COLO829 (cell line): ENCODE measurements at regions not wholly inside any gene's neighbourhood (a gene's known extent, or its start where the extent isn't known, plus 50 kb on each side); places are given as distances from the start of the nearest gene placed in this dataset.

Experiments
- DNase-seq: peaks from one replicate; pipeline ENCODE4 v3.0.0; 2012; ENCODE audit warnings: low spot score

GRCh38 chr3:28088811-28089526, 152.4 kb upstream of the CMC1 start:
- DNase-seq = no peak

DNA sequence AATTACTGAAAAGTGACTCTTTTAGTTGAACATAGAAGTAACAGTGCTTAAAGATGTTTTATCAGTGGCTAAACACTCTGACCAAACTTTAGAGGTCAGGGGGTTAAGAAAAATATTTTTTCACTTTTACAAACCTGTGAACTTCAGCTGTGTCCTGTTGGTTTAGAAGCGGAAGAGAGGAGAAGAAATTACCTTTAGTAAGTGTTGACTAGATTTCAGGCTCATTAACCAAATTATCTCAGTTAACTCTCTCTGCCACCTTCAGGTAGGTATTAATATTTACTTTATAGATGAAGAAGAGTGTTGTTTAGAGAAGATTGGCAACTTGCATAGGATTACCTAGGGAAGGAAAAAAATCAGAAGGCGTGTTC, 151.9 kb upstream of the CMC1 start:
- DNase-seq = no peak

DNA sequence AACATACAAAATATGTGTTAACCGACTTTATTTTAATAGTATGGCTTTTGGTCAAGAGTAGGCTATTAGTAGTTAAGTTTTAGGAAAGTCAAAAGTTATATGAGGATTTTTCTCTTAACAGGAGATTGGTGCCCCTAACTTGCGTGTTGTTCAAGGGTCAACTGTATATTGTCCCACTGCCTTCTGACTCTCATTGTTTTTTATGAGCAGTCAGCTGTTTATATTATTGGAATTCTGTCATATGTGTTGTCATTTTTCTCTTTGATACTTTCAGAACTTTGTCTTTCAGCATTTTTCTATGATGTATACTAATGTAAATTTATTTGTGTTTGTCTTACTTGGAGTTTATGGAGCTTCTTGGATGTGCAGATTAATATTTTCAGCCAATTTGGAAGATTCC, 142.1 kb upstream of the CMC1 start:
- no peak for DNase-seq

GRCh38 chr3:28101705-28102104, 139.7 kb upstream of the CMC1 start:
- DNase-seq = no peak

GRCh38 chr3:28103861-28104260, 137.6 kb upstream of the CMC1 start:
- DNase-seq = no peak

GRCh38 chr3:28104896-28105534, 136.4 kb upstream of the CMC1 start:
- DNase-seq = no peak

DNA sequence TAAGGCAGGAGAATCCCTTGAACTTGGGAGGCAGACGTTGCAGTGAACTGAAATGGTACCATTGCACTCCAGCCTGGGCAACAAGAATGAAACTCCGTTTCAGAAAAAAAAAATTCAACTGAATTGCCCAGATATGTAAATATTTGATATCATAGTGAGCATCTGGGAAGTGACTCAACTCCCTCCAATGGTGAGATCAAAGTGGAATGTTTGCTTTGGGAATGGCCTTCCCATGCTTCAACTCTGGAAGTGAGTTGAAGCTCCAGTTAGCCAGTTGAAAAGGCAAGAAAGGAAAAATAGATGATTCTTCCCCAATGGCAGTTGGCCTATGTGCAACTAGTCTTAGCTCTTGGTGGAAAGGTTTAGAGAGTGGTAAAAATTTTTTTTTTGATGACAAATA, 131.6 kb upstream of the CMC1 start:
- no peak for DNase-seq

GRCh38 chr3:28110869-28111268, 130.6 kb upstream of the CMC1 start:
- no peak for DNase-seq

DNA sequence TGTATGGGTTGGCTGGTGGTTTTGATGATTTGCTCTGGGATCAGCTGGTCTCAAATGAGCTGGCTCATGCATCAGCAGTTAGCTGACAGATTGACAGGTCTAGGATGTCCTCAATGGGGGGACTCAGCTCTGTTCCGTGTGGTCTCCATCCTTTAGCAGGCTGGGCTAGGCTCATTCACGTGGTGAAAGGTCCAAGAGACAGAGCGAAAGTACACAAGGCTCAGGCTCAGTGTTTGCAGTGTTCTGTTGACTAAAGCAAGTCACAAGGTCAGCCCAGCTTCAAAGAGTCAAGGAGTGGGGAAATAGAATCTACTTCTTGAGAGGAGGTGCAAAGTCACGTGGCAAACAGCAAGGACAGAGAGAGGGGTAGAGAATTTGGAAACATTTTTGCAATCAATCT, 126.5 kb upstream of the CMC1 start:
- no peak for DNase-seq

DNA sequence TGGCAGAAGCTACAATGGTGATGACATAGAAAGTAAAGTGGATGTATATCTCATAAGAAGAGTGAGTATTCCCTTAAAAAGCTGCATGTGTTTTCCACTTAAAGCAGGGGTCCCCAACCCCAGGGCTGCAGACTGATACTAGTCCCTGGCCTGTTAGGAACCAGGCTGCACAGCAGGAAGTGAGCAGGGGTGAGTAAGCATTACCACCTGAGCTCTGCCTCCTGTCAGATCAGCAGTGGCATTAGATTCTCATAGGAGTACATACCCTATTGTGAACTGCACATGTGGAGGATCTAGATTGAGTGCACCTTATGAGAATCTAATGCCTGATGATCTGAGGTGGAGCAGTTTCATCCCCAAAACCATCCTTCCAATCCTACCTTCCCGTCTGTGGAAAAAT, 126.1 kb upstream of the CMC1 start:
- no peak for DNase-seq

GRCh38 chr3:28117598-28117997, 123.8 kb upstream of the CMC1 start:
- DNase-seq = no peak

- no peak for DNase-seq
Measured at GRCh38 chr3:28118087-28118486, 123.3 kb upstream of the CMC1 start.

GRCh38 chr3:28122227-28122626, 119.2 kb upstream of the CMC1 start:
- no peak for DNase-seq

DNA sequence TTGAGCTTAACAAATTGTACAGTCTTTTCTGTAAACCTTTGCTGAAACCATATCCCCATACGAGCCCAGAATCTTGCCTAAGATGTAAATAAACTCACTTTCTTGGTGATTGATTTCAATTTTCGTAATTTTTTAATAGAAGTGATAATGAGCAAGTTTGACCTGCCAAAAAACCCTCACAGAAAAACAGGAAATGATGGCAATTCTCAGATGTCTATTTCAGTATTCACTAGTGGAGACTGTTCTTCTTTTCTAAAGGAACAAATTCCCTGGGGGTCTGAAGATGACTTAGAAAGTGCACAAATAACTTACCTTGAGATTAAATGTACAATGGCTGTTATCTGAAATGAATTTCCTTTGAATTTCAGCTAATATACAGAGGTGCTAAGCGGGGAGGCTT, 116.5 kb upstream of the CMC1 start:
- no peak for DNase-seq

- no peak for DNase-seq
Measured at GRCh38 chr3:28125342-28125741, 116.1 kb upstream of the CMC1 start.

- DNase-seq = no peak
Measured at GRCh38 chr3:28130836-28131235, 110.6 kb upstream of the CMC1 start.

- DNase-seq = no peak
Measured at GRCh38 chr3:28132941-28133340, 108.5 kb upstream of the CMC1 start.

DNA sequence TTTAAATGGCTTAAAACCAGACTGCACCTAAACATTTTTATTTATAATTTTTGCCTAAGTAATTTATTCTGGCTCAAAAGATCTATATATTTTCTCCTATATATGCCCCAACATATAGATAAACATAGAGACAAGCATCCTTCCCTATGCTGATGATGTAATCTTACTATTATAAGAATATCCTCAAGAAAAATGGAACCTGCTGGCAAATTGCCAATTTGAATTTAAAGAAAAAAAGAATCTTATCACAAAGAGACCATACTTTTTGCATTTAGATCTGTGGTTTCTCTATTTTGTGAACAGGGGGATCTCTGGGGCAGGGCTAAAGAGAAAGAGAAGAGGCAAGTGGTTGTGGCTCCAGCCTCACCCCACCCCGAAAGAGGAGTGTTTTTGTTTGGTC, 107.2 kb upstream of the CMC1 start:
- DNase-seq = no peak

GRCh38 chr3:28134792-28135375, 106.5 kb upstream of the CMC1 start:
- no peak for DNase-seq

GRCh38 chr3:28136607-28137216, 104.7 kb upstream of the CMC1 start:
- DNase-seq = no peak

- no peak for DNase-seq
Measured at GRCh38 chr3:28138043-28138610, 103.3 kb upstream of the CMC1 start.

DNA sequence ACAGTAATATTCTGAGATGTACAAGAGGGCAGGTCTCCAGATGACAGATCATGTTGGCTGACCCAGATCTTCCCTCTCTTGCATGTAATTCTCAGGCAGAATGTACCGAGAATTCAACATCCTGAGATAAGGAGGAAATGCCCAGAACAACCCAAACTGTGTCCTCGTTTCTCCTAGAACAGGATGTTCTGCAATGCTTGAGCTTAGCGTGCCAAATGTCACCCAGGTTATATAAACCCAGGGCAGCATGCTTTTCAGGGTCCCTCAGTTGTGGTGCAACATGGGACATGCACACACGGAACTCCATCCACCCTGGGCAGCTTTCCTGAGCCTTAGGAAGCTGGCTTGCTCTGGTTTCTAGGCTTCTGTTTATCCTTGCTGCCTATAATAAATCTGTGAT, 102.1 kb upstream of the CMC1 start:
- no peak for DNase-seq
